ENCODE measurements at regions not wholly inside any gene's neighbourhood (a gene's known extent, or its start where the extent isn't known, plus 50 kb on each side); places are given as distances from the start of the nearest gene placed in this dataset.

- TF ChIP-seq EZH2 (IDR thresholded peaks at IDR 0.05; ENCODE audit: low read length, unreplicated experiment) (no peak), EZH2phosphoT487 (IDR thresholded peaks at IDR 0.05; ENCODE audit: borderline replicate concordance, low read length) (no peak), CTCF (conservative IDR thresholded peaks at IDR 0.05; ENCODE audit: low read depth, low read length) (no peak)
- Histone ChIP-seq H3K4me2 (ENCODE audit: low read length) (no peak overlapping the region), H3F3A (ENCODE audit: low read length, unreplicated experiment) (no peaks in the 10 kb centered on the region), H3K4me1 (ENCODE audit: insufficient read depth, low read length) (no peaks in the 10 kb centered on the region), H3K4me3 (ENCODE audit: low read length) (no peak overlapping the region), H3K79me2 (ENCODE audit: low read length) (no peaks in the 10 kb centered on the region), H4K20me1 (ENCODE audit: low read length) (no peaks in the 10 kb centered on the region), H2AFZ (ENCODE audit: low read length) (no peak overlapping the region), H3K9ac (ENCODE audit: low read length) (no peak overlapping the region), H3K36me3 (ENCODE audit: low read depth, low read length) (no peaks in the 10 kb centered on the region), H3K9me3 (ENCODE audit: low read length) (no peaks in the 10 kb centered on the region), H3K27me3 (ENCODE audit: low read length) (peaks cover 4% of the 10 kb centered on the region; the same call in 1 of the 2 replicates), H3K27ac (ENCODE audit: low read length) (no peak overlapping the region), H3K9me2 (replicated peaks; ENCODE audit: low read length) (no peaks in the 10 kb centered on the region)
- ATAC-seq = no peak
- intact Hi-C loops (cut with micrococcal nuclease) = no loop called here
- BruUV-seq (replicated peaks) = no TSS peak
- no peak for DNase-seq
- ChIA-PET POLR2A (ENCODE audit: unreplicated experiment) (no interaction called here), CTCF (no interaction called here)
These were observed 58.6 kb upstream of the RELN start for GRCh38 chr7:104048055-104048454.

- no peaks in the 10 kb centered on the region for H4K20me1 ChIP-seq (ENCODE audit: low read length)
- H3K4me3 ChIP-seq (ENCODE audit: low read length) = no peak overlapping the region
- no peaks in the 10 kb centered on the region for H3F3A ChIP-seq (ENCODE audit: low read length, unreplicated experiment)
- peaks cover 4% of the 10 kb centered on the region; the same call in 1 of the 2 replicates for H3K27me3 ChIP-seq (ENCODE audit: low read length)
- intact Hi-C loops (cut with micrococcal nuclease) = no loop called here
- H3K9me2 ChIP-seq (replicated peaks; ENCODE audit: low read length) = no peaks in the 10 kb centered on the region
- H3K79me2 ChIP-seq (ENCODE audit: low read length) = no peaks in the 10 kb centered on the region
- ATAC-seq = no peak
- TF ChIP-seq EZH2phosphoT487 (IDR thresholded peaks at IDR 0.05; ENCODE audit: borderline replicate concordance, low read length) (no peak), CTCF (conservative IDR thresholded peaks at IDR 0.05; ENCODE audit: low read depth, low read length) (no peak), EZH2 (IDR thresholded peaks at IDR 0.05; ENCODE audit: low read length, unreplicated experiment) (no peak)
- no TSS peak for BruUV-seq (replicated peaks)
- H3K9me3 ChIP-seq (ENCODE audit: low read length) = no peaks in the 10 kb centered on the region
- H3K4me1 ChIP-seq (ENCODE audit: insufficient read depth, low read length) = no peaks in the 10 kb centered on the region
- no peak overlapping the region for H3K4me2 ChIP-seq (ENCODE audit: low read length)
- H3K27ac ChIP-seq (ENCODE audit: low read length) = no peak overlapping the region
- ChIA-PET POLR2A (ENCODE audit: unreplicated experiment) (no interaction called here), CTCF (no interaction called here)
- DNase-seq = no peak
- no peak overlapping the region for H3K9ac ChIP-seq (ENCODE audit: low read length)
- no peaks in the 10 kb centered on the region for H3K36me3 ChIP-seq (ENCODE audit: low read depth, low read length)
- H2AFZ ChIP-seq (ENCODE audit: low read length) = no peak overlapping the region
These were observed 55.7 kb upstream of the RELN start for GRCh38 chr7:104045183-104045582.

- no peaks in the 10 kb centered on the region for H3K9me3 ChIP-seq (ENCODE audit: low read length)
- TF ChIP-seq EZH2phosphoT487 (IDR thresholded peaks at IDR 0.05; ENCODE audit: borderline replicate concordance, low read length) (no peak), EZH2 (IDR thresholded peaks at IDR 0.05; ENCODE audit: low read length, unreplicated experiment) (no peak), CTCF (conservative IDR thresholded peaks at IDR 0.05; ENCODE audit: low read depth, low read length) (no peak)
- no TSS peak for BruUV-seq (replicated peaks)
- H3K9ac ChIP-seq (ENCODE audit: low read length) = no peak overlapping the region
- POLR2A ChIA-PET (ENCODE audit: unreplicated experiment) = no interaction called here
- H3F3A ChIP-seq (ENCODE audit: low read length, unreplicated experiment) = no peaks in the 10 kb centered on the region
- no peaks in the 10 kb centered on the region for H3K9me2 ChIP-seq (replicated peaks; ENCODE audit: low read length)
- H3K4me3 ChIP-seq (ENCODE audit: low read length) = no peak overlapping the region
- no peaks in the 10 kb centered on the region for H3K79me2 ChIP-seq (ENCODE audit: low read length)
- DNase-seq (no peak), ATAC-seq (no peak)
- no peak overlapping the region for H3K4me2 ChIP-seq (ENCODE audit: low read length)
- CTCF ChIA-PET = no interaction called here
- intact Hi-C loops (cut with micrococcal nuclease) = no loop called here
- no peak overlapping the region for H3K27ac ChIP-seq (ENCODE audit: low read length)
- H2AFZ ChIP-seq (ENCODE audit: low read length) = no peak overlapping the region
- H3K36me3 ChIP-seq (ENCODE audit: low read depth, low read length) = no peaks in the 10 kb centered on the region
- no peaks in the 10 kb centered on the region for H4K20me1 ChIP-seq (ENCODE audit: low read length)
- no peaks in the 10 kb centered on the region for H3K27me3 ChIP-seq (ENCODE audit: low read length)
- H3K4me1 ChIP-seq (ENCODE audit: insufficient read depth, low read length) = no peaks in the 10 kb centered on the region
These were observed 51.2 kb upstream of the RELN start for GRCh38 chr7:104040666-104041065.
